ENCODE measurements at regions not wholly inside any gene's neighbourhood (a gene's known extent, or its start where the extent isn't known, plus 50 kb on each side); places are given as distances from the start of the nearest gene placed in this dataset.

DNA sequence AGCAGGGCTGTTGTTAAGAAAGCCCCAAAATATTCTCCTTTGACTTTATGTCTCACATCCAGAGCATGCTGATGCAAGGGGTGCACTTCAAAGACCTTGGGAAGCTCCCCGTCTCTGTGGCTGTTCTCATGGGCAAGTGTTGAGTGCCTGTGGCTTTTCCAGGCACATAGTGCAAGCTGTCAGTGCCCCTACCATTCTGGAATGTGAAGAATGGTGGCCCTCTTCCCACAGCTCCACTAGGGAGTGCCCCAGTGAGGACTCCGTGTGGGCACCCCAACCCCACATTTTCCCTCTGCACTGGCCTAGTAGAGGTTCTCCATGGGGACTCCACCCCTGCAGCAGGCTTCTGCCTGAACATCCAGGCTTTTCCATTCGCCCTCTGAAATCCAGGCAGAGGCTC is 673.7 kb downstream of the HTR1B start:
- Mint-ChIP-seq H3K4me1 (no peaks in the 10 kb centered on the region), H3K4me3 (no peak overlapping the region), H3K36me3 (ENCODE audit: low read depth) (no peaks in the 10 kb centered on the region), H3K9me3 (peaks cover 6% of the 10 kb centered on the region), H3K27me3 (ENCODE audit: low read depth) (peaks cover 2% of the 10 kb centered on the region), H3K27ac (ENCODE audit: unreplicated experiment) (no peak overlapping the region)
- TF ChIP-seq, protein P1, sequence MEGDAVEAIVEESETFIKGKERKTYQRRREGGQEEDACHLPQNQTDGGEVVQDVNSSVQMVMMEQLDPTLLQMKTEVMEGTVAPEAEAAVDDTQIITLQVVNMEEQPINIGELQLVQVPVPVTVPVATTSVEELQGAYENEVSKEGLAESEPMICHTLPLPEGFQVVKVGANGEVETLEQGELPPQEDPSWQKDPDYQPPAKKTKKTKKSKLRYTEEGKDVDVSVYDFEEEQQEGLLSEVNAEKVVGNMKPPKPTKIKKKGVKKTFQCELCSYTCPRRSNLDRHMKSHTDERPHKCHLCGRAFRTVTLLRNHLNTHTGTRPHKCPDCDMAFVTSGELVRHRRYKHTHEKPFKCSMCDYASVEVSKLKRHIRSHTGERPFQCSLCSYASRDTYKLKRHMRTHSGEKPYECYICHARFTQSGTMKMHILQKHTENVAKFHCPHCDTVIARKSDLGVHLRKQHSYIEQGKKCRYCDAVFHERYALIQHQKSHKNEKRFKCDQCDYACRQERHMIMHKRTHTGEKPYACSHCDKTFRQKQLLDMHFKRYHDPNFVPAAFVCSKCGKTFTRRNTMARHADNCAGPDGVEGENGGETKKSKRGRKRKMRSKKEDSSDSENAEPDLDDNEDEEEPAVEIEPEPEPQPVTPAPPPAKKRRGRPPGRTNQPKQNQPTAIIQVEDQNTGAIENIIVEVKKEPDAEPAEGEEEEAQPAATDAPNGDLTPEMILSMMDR (conservative IDR thresholded peaks at IDR 0.05) = no peak
- DNase-seq (ENCODE audit: low read depth, low spot score) = no peak

DNA sequence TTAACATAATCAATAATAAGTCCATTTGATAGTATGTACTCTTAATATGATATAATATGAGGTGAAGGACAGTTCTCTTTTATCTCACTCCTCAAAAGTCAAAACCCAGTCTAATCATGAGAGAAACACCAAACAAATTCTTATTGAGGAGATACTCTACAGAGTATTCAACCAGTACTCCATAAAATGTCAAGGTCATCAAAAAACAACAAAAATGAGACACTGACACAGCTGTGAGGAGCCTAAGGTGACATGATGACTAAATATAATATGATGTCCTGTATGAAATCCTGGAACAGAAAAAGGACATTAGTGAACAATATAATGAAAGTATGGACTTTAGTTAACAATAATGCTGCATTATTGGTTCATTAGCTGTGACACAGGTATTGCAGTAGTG is 675.1 kb downstream of the HTR1B start:
- peaks cover 6% of the 10 kb centered on the region for H3K9me3 Mint-ChIP-seq
- TF ChIP-seq, protein P1 (conservative IDR thresholded peaks at IDR 0.05) = no peak
- no peak overlapping the region for H3K4me3 Mint-ChIP-seq
- no peaks in the 10 kb centered on the region for H3K36me3 Mint-ChIP-seq (ENCODE audit: low read depth)
- H3K27me3 Mint-ChIP-seq (ENCODE audit: low read depth) = peaks cover 4% of the 10 kb centered on the region
- H3K27ac Mint-ChIP-seq (ENCODE audit: unreplicated experiment) = no peak overlapping the region
- no peak for DNase-seq (ENCODE audit: low read depth, low spot score)
- no peaks in the 10 kb centered on the region for H3K4me1 Mint-ChIP-seq

DNA sequence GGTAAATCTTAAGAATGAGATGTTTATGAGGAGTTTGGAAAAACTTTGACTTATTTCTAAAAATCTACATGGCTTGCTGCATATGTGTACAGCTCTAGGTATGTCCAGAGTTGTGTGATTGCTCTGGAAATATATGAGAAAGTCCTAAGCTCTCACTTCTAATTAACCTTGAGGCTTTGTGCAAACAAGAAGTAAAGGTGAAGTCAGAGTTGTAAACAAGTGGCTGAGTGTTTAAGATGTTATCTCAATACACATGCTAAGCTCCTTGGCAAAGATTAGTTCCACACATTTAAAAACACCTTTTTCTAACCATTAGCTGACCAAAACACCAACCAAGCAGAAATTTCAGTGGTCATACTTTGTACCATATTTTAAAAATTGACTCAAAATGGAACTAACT is 684.2 kb downstream of the HTR1B start:
- Mint-ChIP-seq H3K9me3 (no peaks in the 10 kb centered on the region), H3K36me3 (ENCODE audit: low read depth) (no peaks in the 10 kb centered on the region), H3K4me1 (no peaks in the 10 kb centered on the region), H3K4me3 (no peak overlapping the region), H3K27me3 (ENCODE audit: low read depth) (no peaks in the 10 kb centered on the region), H3K27ac (ENCODE audit: unreplicated experiment) (no peak overlapping the region)
- TF ChIP-seq, protein P1 (conservative IDR thresholded peaks at IDR 0.05) = no peak
- no peak for DNase-seq (ENCODE audit: low read depth, low spot score)

DNA sequence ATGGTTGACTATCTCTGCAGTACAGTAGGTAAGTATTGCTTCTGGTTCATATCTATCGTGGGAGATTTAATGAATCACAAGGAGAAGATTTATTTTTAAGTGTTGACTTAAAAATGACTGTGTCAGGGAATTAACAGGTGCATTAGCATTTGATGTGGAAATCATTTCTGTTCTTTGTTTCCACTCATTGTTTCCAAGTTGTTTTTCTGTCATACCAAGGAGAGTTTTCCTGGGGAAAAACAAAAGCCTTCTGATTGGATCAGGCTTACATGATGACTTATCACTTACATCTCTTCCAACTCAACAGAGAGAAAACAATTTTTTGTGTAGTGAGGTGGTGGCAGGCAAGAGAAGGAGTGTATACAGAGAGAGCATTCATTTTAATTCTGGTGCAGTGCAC is 686.4 kb downstream of the HTR1B start:
- DNase-seq (ENCODE audit: low read depth, low spot score) = no peak
- Mint-ChIP-seq H3K4me3 (no peak overlapping the region), H3K27ac (ENCODE audit: unreplicated experiment) (no peak overlapping the region), H3K36me3 (ENCODE audit: low read depth) (no peaks in the 10 kb centered on the region), H3K9me3 (peaks cover 2% of the 10 kb centered on the region), H3K27me3 (ENCODE audit: low read depth) (no peaks in the 10 kb centered on the region), H3K4me1 (no peaks in the 10 kb centered on the region)
- TF ChIP-seq, protein P1 (conservative IDR thresholded peaks at IDR 0.05) = no peak

DNA sequence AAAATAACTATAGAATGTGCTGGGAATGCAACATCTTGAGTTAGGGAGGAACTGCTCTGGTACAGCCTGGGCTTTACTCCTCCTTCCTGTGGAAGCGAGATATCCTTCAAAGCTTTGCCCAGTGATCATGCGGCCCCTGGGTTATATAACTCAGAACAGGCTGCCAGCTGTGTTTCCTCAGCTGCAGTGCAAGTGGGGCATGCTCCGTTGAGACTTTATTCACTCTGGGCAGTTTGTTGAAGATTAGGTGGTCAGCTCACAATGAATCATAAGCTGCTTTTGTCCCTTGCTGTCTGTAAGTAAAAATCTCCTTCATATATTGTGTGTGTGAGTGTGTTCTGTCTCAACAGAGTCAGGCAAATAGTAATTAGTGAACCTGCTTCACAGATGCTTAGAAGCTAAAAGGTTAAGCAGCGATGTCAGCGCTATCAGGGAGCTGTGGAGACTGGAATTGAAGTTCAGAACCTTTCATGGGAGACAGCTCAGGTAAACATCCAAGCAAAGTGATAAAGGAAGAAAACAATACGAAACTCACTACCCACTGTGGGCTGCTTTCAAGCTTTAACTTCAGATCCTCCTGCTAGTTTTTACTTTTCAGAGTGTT is 688.4 kb downstream of the HTR1B start:
- no peaks in the 10 kb centered on the region for H3K4me1 Mint-ChIP-seq
- DNase-seq (ENCODE audit: low read depth, low spot score) = no peak
- no peak overlapping the region for H3K4me3 Mint-ChIP-seq
- H3K27ac Mint-ChIP-seq (ENCODE audit: unreplicated experiment) = no peak overlapping the region
- peaks cover 2% of the 10 kb centered on the region for H3K9me3 Mint-ChIP-seq
- no peaks in the 10 kb centered on the region for H3K36me3 Mint-ChIP-seq (ENCODE audit: low read depth)
- TF ChIP-seq, protein P1 (conservative IDR thresholded peaks at IDR 0.05) = no peak
- H3K27me3 Mint-ChIP-seq (ENCODE audit: low read depth) = no peaks in the 10 kb centered on the region

Data from neural crest cell (in vitro differentiated cells).